ENCODE measurements at regions not wholly inside any gene's neighbourhood (a gene's known extent, or its start where the extent isn't known, plus 50 kb on each side); places are given as distances from the start of the nearest gene placed in this dataset.

DNA sequence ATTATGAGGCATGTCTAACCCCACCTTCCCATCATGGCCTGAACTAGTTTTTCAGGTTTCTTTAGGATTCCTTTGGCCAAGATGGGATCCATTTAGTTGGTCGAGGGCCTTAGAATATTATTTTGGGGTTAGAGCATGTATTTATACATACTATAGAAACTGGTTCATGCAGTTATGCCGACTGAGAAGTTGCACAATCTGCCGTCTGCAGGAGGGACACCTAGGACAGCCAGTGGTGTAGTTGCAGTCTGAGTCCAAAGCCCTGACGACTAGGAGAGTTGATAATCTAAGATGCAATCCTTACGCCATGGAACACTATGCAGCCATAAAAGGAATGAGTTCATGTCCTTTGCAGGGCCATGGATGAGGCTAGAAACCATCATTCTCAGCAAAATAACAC is 424.0 kb downstream of the SHISA9 start:
- intact Hi-C loops (cut with DNase I; ENCODE audit: low total_unique reads) = loop anchor here (5.0 kb wide), 1 partner anchor 1047 kb away; no protein-coding TSS in a partner anchor
- Histone ChIP-seq H3K27ac (no peak overlapping the region), H3K9me3 (no peaks in the 10 kb centered on the region), H3K27me3 (no peaks in the 10 kb centered on the region), H3K4me3 (no peak overlapping the region), H3K36me3 (no peaks in the 10 kb centered on the region), H3K4me1 (no peaks in the 10 kb centered on the region)
- TF ChIP-seq POLR2A (IDR thresholded peaks at IDR 0.05) (no peak), POLR2AphosphoS5 (IDR thresholded peaks at IDR 0.05) (no peak)
- TF ChIP-seq, protein P1, sequence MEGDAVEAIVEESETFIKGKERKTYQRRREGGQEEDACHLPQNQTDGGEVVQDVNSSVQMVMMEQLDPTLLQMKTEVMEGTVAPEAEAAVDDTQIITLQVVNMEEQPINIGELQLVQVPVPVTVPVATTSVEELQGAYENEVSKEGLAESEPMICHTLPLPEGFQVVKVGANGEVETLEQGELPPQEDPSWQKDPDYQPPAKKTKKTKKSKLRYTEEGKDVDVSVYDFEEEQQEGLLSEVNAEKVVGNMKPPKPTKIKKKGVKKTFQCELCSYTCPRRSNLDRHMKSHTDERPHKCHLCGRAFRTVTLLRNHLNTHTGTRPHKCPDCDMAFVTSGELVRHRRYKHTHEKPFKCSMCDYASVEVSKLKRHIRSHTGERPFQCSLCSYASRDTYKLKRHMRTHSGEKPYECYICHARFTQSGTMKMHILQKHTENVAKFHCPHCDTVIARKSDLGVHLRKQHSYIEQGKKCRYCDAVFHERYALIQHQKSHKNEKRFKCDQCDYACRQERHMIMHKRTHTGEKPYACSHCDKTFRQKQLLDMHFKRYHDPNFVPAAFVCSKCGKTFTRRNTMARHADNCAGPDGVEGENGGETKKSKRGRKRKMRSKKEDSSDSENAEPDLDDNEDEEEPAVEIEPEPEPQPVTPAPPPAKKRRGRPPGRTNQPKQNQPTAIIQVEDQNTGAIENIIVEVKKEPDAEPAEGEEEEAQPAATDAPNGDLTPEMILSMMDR (IDR thresholded peaks at IDR 0.05) = no peak
- no peak for DNase-seq (ENCODE audit: low spot score in 2 of 2)

- TF ChIP-seq POLR2AphosphoS5 (IDR thresholded peaks at IDR 0.05) (no peak), POLR2A (IDR thresholded peaks at IDR 0.05) (no peak)
- TF ChIP-seq, protein P1 (IDR thresholded peaks at IDR 0.05) = no peak
- H3K9me3 ChIP-seq = no peaks in the 10 kb centered on the region
- DNase-seq (ENCODE audit: low spot score in 2 of 2) = no peak
- intact Hi-C loops (cut with DNase I; ENCODE audit: low total_unique reads) = no loop called here
- no peaks in the 10 kb centered on the region for H3K4me1 ChIP-seq
- H3K4me3 ChIP-seq = no peak overlapping the region
- no peaks in the 10 kb centered on the region for H3K27me3 ChIP-seq
- no peak overlapping the region for H3K27ac ChIP-seq
- no peaks in the 10 kb centered on the region for H3K36me3 ChIP-seq
Measured at GRCh38 chr16:13331918-13332317, 430.5 kb downstream of the SHISA9 start.

DNA sequence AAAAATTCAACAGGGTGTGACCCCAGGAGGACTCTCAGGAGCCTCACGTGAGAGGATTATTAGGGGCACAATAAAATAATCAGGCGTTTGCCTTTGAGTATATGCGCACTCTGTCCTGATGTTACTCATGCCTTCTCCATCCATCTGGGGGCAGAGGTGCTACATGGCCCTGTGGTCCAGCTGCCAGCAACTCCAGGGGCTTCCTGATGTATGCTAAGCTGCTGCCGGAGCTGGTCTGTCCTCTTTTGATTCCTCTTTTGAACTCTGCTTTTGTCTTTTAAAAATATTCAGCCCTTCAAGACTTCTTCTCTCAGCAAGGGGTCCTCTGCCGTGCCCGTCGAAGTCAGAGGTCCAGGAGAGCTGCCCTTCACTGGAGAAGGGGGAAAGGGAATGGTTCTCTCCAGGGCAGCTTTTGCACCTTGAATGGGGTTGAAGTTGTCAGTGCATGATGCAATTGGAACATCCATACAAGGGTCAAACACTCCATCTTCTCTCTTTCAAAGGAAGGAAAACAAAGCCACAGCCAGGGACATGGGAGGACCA is 431.4 kb downstream of the SHISA9 start:
- intact Hi-C loops (cut with DNase I; ENCODE audit: low total_unique reads) = no loop called here
- TF ChIP-seq, protein P1 (IDR thresholded peaks at IDR 0.05) = no peak
- TF ChIP-seq POLR2AphosphoS5 (IDR thresholded peaks at IDR 0.05) (no peak), POLR2A (IDR thresholded peaks at IDR 0.05) (no peak)
- no peaks in the 10 kb centered on the region for H3K27me3 ChIP-seq
- H3K4me1 ChIP-seq = no peaks in the 10 kb centered on the region
- H3K4me3 ChIP-seq = no peak overlapping the region
- H3K27ac ChIP-seq = no peak overlapping the region
- DNase-seq (ENCODE audit: low spot score in 2 of 2) = no peak
- no peaks in the 10 kb centered on the region for H3K36me3 ChIP-seq
- no peaks in the 10 kb centered on the region for H3K9me3 ChIP-seq

DNA sequence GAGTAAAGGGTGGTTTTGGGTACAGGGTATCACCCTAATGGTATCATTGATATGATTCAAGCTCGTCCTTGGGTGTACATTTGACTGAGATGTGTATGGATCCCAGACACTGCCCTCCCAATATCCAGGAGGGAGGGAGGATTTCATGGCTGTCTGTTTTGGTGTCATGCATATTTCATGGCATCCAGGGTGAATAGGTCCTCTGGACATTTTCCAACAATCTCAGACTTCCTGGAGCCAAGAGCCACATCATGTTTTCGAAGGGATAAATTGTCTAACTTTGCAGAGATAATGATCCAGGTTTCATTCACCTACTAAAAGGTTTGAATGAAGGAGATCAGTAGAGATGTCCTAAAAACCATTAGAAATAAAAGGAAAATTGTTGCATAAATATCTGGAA is 431.9 kb downstream of the SHISA9 start:
- H3K9me3 ChIP-seq = no peaks in the 10 kb centered on the region
- no peaks in the 10 kb centered on the region for H3K36me3 ChIP-seq
- no peak for TF ChIP-seq POLR2A (IDR thresholded peaks at IDR 0.05)
- TF ChIP-seq POLR2AphosphoS5 (IDR thresholded peaks at IDR 0.05) = no peak
- TF ChIP-seq, protein P1 (IDR thresholded peaks at IDR 0.05) = no peak
- no peaks in the 10 kb centered on the region for H3K27me3 ChIP-seq
- intact Hi-C loops (cut with DNase I; ENCODE audit: low total_unique reads) = no loop called here
- no peak overlapping the region for H3K4me3 ChIP-seq
- no peaks in the 10 kb centered on the region for H3K4me1 ChIP-seq
- H3K27ac ChIP-seq = no peak overlapping the region
- DNase-seq (ENCODE audit: low spot score in 2 of 2) = no peak

- Histone ChIP-seq H3K4me3 (no peak overlapping the region), H3K27me3 (no peaks in the 10 kb centered on the region), H3K27ac (no peak overlapping the region), H3K4me1 (no peaks in the 10 kb centered on the region), H3K9me3 (no peaks in the 10 kb centered on the region), H3K36me3 (no peaks in the 10 kb centered on the region)
- intact Hi-C loops (cut with DNase I; ENCODE audit: low total_unique reads) = no loop called here
- no peak for DNase-seq (ENCODE audit: low spot score in 2 of 2)
- TF ChIP-seq, protein P1 (IDR thresholded peaks at IDR 0.05) = no peak
- TF ChIP-seq POLR2AphosphoS5 (IDR thresholded peaks at IDR 0.05) (no peak), POLR2A (IDR thresholded peaks at IDR 0.05) (no peak)
Measured at GRCh38 chr16:13335879-13336278, 434.5 kb downstream of the SHISA9 start.
